HL-60 (cell line): ENCODE measurements at regions not wholly inside any gene's neighbourhood (a gene's known extent, or its start where the extent isn't known, plus 50 kb on each side); places are given as distances from the start of the nearest gene placed in this dataset.
A peak's percentile ranks its signal among the peaks of the same experiment; 100 is the strongest.

Source experiments
- DNase-seq, 2 experiments: peaks; one replicate each; pipeline ENCODE4 v3.0.0-alpha.2; 2010 to 2020; ENCODE audit warnings: low read depth in 1 of 2, low spot score in 1 of 2
- H3K27ac ChIP-seq: fragments of 250-450 bp; sonication (Bioruptor Pico); replicated peaks from 2 replicates; pipeline ENCODE4 v1.5.1; 2020; ENCODE audit warnings: mild to moderate bottlenecking, moderate library complexity
- H3K27me3 ChIP-seq: fragments of 250-450 bp; sonication (Bioruptor Pico); 2 replicates; pipeline ENCODE4 v1.5.1; 2021; ENCODE audit warnings: mild to moderate bottlenecking, moderate library complexity; ENCODE audit not compliant: insufficient read depth, poor library complexity, severe bottlenecking
- H3K4me3 ChIP-seq: replicated peaks from 2 replicates; pipeline ENCODE4 v1.5.1; 2011; ENCODE audit warnings: mild to moderate bottlenecking, control low read depth, low read length; ENCODE audit not compliant: insufficient read depth
- GABPA ChIP-seq: IDR thresholded peaks from 2 replicates; pipeline ENCODE4 v1.6.1; 2012; ENCODE audit warnings: low read depth
- POLR2AphosphoS5 ChIP-seq: IDR thresholded peaks from 2 replicates; pipeline ENCODE4 v1.6.1; 2012; ENCODE audit warnings: low read depth
- SPI1 ChIP-seq: IDR thresholded peaks from 2 replicates; pipeline ENCODE4 v1.6.1; 2012; ENCODE audit warnings: low read depth, mild to moderate bottlenecking, borderline replicate concordance
- TF ChIP-seq, protein P1 (sequence below): IDR thresholded peaks from 2 replicates; pipeline ENCODE4 v1.6.1; 2012; ENCODE audit warnings: low read depth; ENCODE audit not compliant: insufficient replicate concordance
- TF ChIP-seq, protein P2 (sequence below): IDR thresholded peaks from one replicate; pipeline ENCODE4 v1.5.1; 2011; ENCODE audit warnings: low read length, control low read depth, inconsistent platforms; ENCODE audit not compliant: insufficient read depth

DNA sequence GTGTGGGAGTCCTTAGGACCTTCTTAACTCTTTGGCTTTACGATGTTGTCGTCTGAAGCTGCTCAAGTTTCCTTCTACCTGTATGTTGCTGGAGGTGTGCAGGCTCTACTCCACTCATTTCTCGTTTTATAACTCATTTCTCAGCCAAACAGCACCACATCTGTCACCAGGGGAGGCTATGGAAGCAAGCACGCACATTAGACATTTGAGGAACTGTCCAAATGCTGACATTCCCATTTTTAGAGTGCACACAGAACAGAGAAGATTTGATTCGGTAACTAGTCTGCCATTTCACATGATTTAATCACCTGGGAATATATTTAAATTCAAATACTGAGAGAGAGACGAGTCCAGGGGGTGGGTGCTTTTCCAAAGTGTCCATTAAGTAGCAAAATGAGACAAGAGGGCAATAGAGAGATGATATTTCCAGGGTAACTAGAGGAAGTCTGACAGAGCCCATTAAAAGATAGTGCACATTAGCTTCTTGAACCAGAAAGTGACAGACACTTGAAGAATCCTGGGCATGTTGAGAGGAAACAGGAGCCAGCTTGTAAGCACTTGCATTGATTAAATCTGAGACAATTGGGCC, 793.3 kb downstream of the TDRD15 start:
- Histone ChIP-seq H3K4me3 (no peak overlapping the region), H3K27me3 (no peaks in the 10 kb centered on the region), H3K27ac (no peak overlapping the region)
- DNase-seq: no peak
- TF ChIP-seq, protein P1, sequence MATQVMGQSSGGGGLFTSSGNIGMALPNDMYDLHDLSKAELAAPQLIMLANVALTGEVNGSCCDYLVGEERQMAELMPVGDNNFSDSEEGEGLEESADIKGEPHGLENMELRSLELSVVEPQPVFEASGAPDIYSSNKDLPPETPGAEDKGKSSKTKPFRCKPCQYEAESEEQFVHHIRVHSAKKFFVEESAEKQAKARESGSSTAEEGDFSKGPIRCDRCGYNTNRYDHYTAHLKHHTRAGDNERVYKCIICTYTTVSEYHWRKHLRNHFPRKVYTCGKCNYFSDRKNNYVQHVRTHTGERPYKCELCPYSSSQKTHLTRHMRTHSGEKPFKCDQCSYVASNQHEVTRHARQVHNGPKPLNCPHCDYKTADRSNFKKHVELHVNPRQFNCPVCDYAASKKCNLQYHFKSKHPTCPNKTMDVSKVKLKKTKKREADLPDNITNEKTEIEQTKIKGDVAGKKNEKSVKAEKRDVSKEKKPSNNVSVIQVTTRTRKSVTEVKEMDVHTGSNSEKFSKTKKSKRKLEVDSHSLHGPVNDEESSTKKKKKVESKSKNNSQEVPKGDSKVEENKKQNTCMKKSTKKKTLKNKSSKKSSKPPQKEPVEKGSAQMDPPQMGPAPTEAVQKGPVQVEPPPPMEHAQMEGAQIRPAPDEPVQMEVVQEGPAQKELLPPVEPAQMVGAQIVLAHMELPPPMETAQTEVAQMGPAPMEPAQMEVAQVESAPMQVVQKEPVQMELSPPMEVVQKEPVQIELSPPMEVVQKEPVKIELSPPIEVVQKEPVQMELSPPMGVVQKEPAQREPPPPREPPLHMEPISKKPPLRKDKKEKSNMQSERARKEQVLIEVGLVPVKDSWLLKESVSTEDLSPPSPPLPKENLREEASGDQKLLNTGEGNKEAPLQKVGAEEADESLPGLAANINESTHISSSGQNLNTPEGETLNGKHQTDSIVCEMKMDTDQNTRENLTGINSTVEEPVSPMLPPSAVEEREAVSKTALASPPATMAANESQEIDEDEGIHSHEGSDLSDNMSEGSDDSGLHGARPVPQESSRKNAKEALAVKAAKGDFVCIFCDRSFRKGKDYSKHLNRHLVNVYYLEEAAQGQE: peak; percentile 88
- no peak for TF ChIP-seq SPI1

DNA sequence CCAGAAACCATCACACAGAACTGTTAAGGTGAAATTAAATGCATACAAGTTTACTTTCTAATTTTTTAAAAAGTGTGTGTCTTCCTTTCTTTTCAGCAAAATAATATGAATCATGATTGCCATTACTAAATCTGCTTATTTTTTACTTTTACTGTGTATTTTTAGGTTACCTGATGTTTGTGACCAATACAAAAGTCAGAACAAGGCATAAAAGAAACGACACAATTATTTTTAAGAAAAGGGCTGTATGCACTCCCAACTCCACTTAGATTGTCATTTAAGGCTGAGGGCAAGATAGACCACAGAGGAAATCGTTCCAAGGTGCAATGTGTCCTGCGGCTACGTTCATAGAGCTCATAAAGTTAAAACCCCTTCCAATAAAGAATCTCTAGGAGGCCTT, 797.0 kb downstream of the TDRD15 start:
- TF ChIP-seq, protein P1: no peak
- TF ChIP-seq, protein P2, sequence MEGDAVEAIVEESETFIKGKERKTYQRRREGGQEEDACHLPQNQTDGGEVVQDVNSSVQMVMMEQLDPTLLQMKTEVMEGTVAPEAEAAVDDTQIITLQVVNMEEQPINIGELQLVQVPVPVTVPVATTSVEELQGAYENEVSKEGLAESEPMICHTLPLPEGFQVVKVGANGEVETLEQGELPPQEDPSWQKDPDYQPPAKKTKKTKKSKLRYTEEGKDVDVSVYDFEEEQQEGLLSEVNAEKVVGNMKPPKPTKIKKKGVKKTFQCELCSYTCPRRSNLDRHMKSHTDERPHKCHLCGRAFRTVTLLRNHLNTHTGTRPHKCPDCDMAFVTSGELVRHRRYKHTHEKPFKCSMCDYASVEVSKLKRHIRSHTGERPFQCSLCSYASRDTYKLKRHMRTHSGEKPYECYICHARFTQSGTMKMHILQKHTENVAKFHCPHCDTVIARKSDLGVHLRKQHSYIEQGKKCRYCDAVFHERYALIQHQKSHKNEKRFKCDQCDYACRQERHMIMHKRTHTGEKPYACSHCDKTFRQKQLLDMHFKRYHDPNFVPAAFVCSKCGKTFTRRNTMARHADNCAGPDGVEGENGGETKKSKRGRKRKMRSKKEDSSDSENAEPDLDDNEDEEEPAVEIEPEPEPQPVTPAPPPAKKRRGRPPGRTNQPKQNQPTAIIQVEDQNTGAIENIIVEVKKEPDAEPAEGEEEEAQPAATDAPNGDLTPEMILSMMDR: no peak
- no peak for DNase-seq
- Histone ChIP-seq H3K4me3 (no peak overlapping the region), H3K27me3 (no peaks in the 10 kb centered on the region), H3K27ac (no peak overlapping the region)

DNA sequence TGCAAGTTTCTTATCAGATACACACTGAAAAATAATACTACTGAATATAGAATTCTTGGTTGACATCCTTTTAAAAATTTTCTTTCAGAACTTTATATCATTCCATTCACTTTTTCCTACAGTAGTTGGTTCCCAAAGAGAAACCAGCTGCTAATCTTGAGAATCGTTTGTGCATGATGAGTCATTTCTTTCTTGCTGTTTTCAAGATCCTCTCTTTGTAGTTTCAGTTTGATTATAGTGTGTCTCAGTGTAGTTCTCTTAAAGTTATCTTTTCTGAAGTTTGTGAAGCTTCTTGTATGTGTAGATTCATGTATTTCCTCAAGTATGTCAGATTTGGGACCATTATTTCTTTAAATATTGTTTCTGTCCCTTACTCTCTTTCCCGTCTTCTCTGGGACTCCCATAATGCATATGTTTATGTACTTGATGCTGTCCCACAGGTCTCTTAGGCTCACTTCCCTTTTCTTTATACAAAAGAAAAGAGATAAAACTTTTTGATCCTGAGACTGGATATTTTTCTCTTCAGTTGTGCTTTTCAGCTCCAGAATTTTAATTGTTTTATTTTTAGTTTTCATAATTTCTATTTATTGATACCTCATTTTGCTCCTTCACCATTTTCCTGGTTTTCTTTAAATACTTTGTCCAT, 801.0 kb downstream of the TDRD15 start:
- no peak for TF ChIP-seq GABPA
- TF ChIP-seq SPI1: no peak
- no peak for TF ChIP-seq POLR2AphosphoS5
- TF ChIP-seq, protein P2: no peak
- TF ChIP-seq, protein P1: no peak
- no peak for DNase-seq

More for the DNA sequence above, 801.0 kb downstream of the TDRD15 start:
- no peaks in the 10 kb centered on the region for H3K27me3 ChIP-seq
- H3K27ac ChIP-seq: no peak overlapping the region
- H3K4me3 ChIP-seq: no peak overlapping the region
